ENCODE measurements at regions not wholly inside any gene's neighbourhood (a gene's known extent, or its start where the extent isn't known, plus 50 kb on each side); places are given as distances from the start of the nearest gene placed in this dataset.

GRCh38 chr4:110712486-110712885 lies 89.6 kb upstream of the PITX2 start:
- no peak for TF ChIP-seq FOXK2 (IDR thresholded peaks at IDR 0.05)
- no peak for TF ChIP-seq SP1 (IDR thresholded peaks at IDR 0.05)
- TF ChIP-seq NFRKB (IDR thresholded peaks at IDR 0.05), result no peak
- no peak for TF ChIP-seq CTBP1 (IDR thresholded peaks at IDR 0.05; ENCODE audit: borderline replicate concordance)

All from HEK293T (cell line).